ENCODE measurements at regions not wholly inside any gene's neighbourhood (a gene's known extent, or its start where the extent isn't known, plus 50 kb on each side); places are given as distances from the start of the nearest gene placed in this dataset.

GRCh38 chr2:23015651-23016200 is 369.3 kb upstream of the KLHL29 start:
- H3K9me3 ChIP-seq (ENCODE audit: control insufficient read depth, low read length), result no peaks in the 10 kb centered on the region
- H3K27ac ChIP-seq, result no peak overlapping the region
- no peak for TF ChIP-seq CTCF (IDR thresholded peaks at IDR 0.05)
- H3K4me1 ChIP-seq, result no peaks in the 10 kb centered on the region
- no peak overlapping the region for H3K4me3 ChIP-seq (ENCODE audit: low read depth, low read length)
- H3K27me3 ChIP-seq (ENCODE audit: control insufficient read depth, insufficient read depth, low read length), result no peaks in the 10 kb centered on the region
- no peak overlapping the region for H3K9ac ChIP-seq
- no peaks in the 10 kb centered on the region for H3K79me2 ChIP-seq
- no peak overlapping the region for H2AFZ ChIP-seq
- no peak overlapping the region for H3K4me2 ChIP-seq (ENCODE audit: low read length)
- no peaks in the 10 kb centered on the region for H3K36me3 ChIP-seq (ENCODE audit: control insufficient read depth, insufficient read depth, low read length)

DNA sequence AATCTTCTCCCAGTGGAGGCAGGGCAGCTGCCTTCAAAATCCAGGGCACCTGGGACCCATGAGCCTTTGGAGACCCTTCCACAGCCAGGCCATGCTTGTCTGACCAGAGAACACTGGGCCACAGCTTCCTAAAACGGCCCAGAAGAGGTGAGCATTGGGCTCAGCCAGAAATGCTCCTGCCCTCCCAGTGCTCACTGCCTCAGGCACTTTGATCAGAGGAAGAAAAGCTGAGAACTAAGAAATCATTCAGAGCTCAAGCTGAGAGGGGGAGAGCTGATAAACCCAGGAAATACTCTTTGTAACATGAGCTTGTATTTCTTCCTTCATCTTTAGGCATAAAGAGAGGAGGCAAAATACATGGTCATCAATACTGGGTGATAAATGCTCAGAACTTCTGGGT is 365.5 kb upstream of the KLHL29 start:
- H3K4me2 ChIP-seq (ENCODE audit: low read length), result no peak overlapping the region
- H3K36me3 ChIP-seq (ENCODE audit: control insufficient read depth, insufficient read depth, low read length), result no peaks in the 10 kb centered on the region
- H2AFZ ChIP-seq, result no peak overlapping the region
- H3K4me1 ChIP-seq, result no peaks in the 10 kb centered on the region
- H3K79me2 ChIP-seq, result no peaks in the 10 kb centered on the region
- H3K9me3 ChIP-seq (ENCODE audit: control insufficient read depth, low read length), result no peaks in the 10 kb centered on the region
- no peaks in the 10 kb centered on the region for H3K27me3 ChIP-seq (ENCODE audit: control insufficient read depth, insufficient read depth, low read length)
- no peak overlapping the region for H3K9ac ChIP-seq
- no peak overlapping the region for H3K27ac ChIP-seq
- no peak for TF ChIP-seq CTCF (IDR thresholded peaks at IDR 0.05)
- H3K4me3 ChIP-seq (ENCODE audit: low read depth, low read length), result no peak overlapping the region

- H3K79me2 ChIP-seq, result no peaks in the 10 kb centered on the region
Measured at GRCh38 chr2:23020659-23021058, 364.3 kb upstream of the KLHL29 start.

DNA sequence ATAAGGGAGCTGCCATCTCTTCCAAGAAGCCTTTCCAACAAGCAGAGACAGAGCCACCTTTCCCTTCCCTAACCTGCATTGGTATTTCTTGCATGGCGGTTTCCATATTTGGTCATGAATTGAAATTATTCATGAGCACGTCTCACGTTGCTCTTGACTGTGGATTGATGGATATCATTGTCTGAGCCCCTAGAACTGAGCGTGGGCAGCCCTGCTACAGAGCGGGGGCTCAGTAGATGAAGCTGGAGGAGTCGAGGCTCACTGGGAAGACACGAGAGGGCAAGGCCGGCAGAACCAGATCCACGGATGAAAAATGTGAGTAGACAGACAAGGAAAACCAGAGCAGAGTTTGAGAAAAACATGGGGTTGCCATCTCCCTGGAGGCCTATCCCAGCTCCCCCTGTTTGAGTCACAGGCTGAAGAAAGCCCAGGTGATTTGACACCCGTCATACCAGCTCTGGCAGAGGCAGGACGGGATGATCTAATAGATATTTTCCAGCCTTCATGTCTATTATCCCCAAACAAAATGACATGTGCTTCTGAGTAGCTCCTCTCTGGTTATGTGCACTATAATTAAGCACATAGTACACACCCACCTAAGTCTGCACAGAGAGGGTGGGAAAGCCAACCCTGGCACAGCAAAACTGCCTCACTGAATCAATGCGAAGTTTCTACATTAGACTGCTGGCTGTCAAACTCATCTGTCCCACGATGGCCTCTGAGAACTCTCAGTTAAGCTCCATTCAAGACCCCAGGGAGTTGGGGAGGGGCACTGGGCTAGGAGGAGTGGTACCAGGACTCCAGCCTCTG is 363.5 kb upstream of the KLHL29 start:
- TF ChIP-seq CTCF (IDR thresholded peaks at IDR 0.05), result no peak
- H3K9me3 ChIP-seq (ENCODE audit: control insufficient read depth, low read length), result no peaks in the 10 kb centered on the region
- H2AFZ ChIP-seq, result no peak overlapping the region
- H3K4me2 ChIP-seq (ENCODE audit: low read length), result no peak overlapping the region
- no peak overlapping the region for H3K4me3 ChIP-seq (ENCODE audit: low read depth, low read length)
- no peaks in the 10 kb centered on the region for H3K36me3 ChIP-seq (ENCODE audit: control insufficient read depth, insufficient read depth, low read length)
- H3K9ac ChIP-seq, result no peak overlapping the region
- no peaks in the 10 kb centered on the region for H3K79me2 ChIP-seq
- no peak overlapping the region for H3K27ac ChIP-seq
- no peaks in the 10 kb centered on the region for H3K4me1 ChIP-seq
- no peaks in the 10 kb centered on the region for H3K27me3 ChIP-seq (ENCODE audit: control insufficient read depth, insufficient read depth, low read length)

More at GRCh38 chr2:23020659-23021058, 364.3 kb upstream of the KLHL29 start:
- Histone ChIP-seq H3K9me3 (ENCODE audit: control insufficient read depth, low read length) (no peaks in the 10 kb centered on the region), H3K4me1 (no peaks in the 10 kb centered on the region), H3K27me3 (ENCODE audit: control insufficient read depth, insufficient read depth, low read length) (no peaks in the 10 kb centered on the region), H3K9ac (no peak overlapping the region), H3K36me3 (ENCODE audit: control insufficient read depth, insufficient read depth, low read length) (no peaks in the 10 kb centered on the region), H3K27ac (no peak overlapping the region), H2AFZ (no peak overlapping the region), H3K4me2 (ENCODE audit: low read length) (no peak overlapping the region), H3K4me3 (ENCODE audit: low read depth, low read length) (no peak overlapping the region)
- no peak for TF ChIP-seq CTCF (IDR thresholded peaks at IDR 0.05)

- H3K36me3 ChIP-seq (ENCODE audit: control insufficient read depth, insufficient read depth, low read length), result no peaks in the 10 kb centered on the region
- no peak overlapping the region for H3K27ac ChIP-seq
- H2AFZ ChIP-seq, result no peak overlapping the region
- TF ChIP-seq CTCF (IDR thresholded peaks at IDR 0.05), result no peak
- no peak overlapping the region for H3K9ac ChIP-seq
- H3K79me2 ChIP-seq, result no peaks in the 10 kb centered on the region
- H3K27me3 ChIP-seq (ENCODE audit: control insufficient read depth, insufficient read depth, low read length), result no peaks in the 10 kb centered on the region
- H3K4me1 ChIP-seq, result no peaks in the 10 kb centered on the region
- H3K4me3 ChIP-seq (ENCODE audit: low read depth, low read length), result no peak overlapping the region
- no peak overlapping the region for H3K4me2 ChIP-seq (ENCODE audit: low read length)
- H3K9me3 ChIP-seq (ENCODE audit: control insufficient read depth, low read length), result no peaks in the 10 kb centered on the region
Measured at GRCh38 chr2:23023722-23024121, 361.3 kb upstream of the KLHL29 start.

Measured in parathyroid adenoma (tissue), 2 donors.